HCT116 (cell line): ENCODE measurements at regions not wholly inside any gene's neighbourhood (a gene's known extent, or its start where the extent isn't known, plus 50 kb on each side); places are given as distances from the start of the nearest gene placed in this dataset.

ENCODE experiments used
- ATAC-seq: fragments of 200-7000 bp; cut with Tn5 transposase; 2 replicates; pipeline ENCODE4 v1.9.1; 2020; ENCODE audit warnings: mild to moderate bottlenecking, moderate library complexity
- BruUV-seq: library from RNA; stranded (reverse); fragments of 400-500 nt; replicated peaks from 2 replicates; lab custom pipeline; 2021; lab: Mats Ljungman, UMichigan
- CTCF ChIA-PET: fragments of 300-600 bp; sonication (Branson Sonifier 250); formaldehyde crosslinking; loops from one replicate; lab custom pipeline; 2021; ENCODE audit warnings: antibody characterized with exemption; lab: Charles Lee
- POLR2A ChIA-PET: fragments of 300-600, 350-600 bp; sonication (Branson Sonifier 250); formaldehyde crosslinking; loops from one replicate; lab custom pipeline; 2021; ENCODE audit warnings: antibody characterized with exemption; lab: Charles Lee
- RAD21 ChIA-PET, 2 experiments: fragments of 300-600 bp; sonication (Branson Sonifier 250); formaldehyde crosslinking; loops; one replicate each; lab custom pipeline; 2023; ENCODE audit warnings: low total read pairs in 2 of 2; ENCODE audit not compliant: uncharacterized antibody in 2 of 2, unreplicated experiment in 2 of 2, low non-redundant PET in 1 of 2; lab: Charles Lee
- DNase-seq: peaks from one replicate; pipeline ENCODE4 v3.0.0-alpha.2; 2010; ENCODE audit warnings: low read depth, low spot score
- H2AFZ ChIP-seq: fragments of 200-600 bp; shearing (Covaris generic), sonication (generic); 2 replicates; pipeline ENCODE4 v1.6.1; 2017; ENCODE audit warnings: low read depth, mixed run types, mixed read lengths, antibody characterized with exemption, low read length; ENCODE audit not compliant: poor library complexity, severe bottlenecking
- H3K27ac ChIP-seq: 2 replicates; pipeline ENCODE4 v1.5.1; 2012; ENCODE audit warnings: low read depth, low read length
- H3K27me3 ChIP-seq: fragments of 200-600 bp; sonication (generic); 2 replicates; pipeline ENCODE4 v1.6.1; 2016; ENCODE audit warnings: mixed run types, low read length, mixed read lengths; ENCODE audit not compliant: insufficient read depth
- H3K36me3 ChIP-seq, 2 experiments: fragments of 200-500 bp in 1 of 2; fragments of 200-600 bp in 1 of 2; sonication (Bioruptor generic) in 1 of 2; sonication (generic) in 1 of 2; 2 replicates each; pipeline versions ENCODE4 v1.5.1 to v1.6.1; 2014 to 2016; ENCODE audit warnings: low read length in 2 of 2, inconsistent platforms in 1 of 2, mixed read lengths in 1 of 2, mixed run types in 1 of 2; ENCODE audit not compliant: insufficient read depth in 2 of 2, control insufficient read depth in 1 of 2
- H3K4me1 ChIP-seq, 2 experiments: fragments of 200-600 bp in 1 of 2; sonication (generic) in 1 of 2; 2 replicates each; pipeline versions ENCODE4 v1.5.1 to v1.6.1; 2012 to 2017; ENCODE audit warnings: low read length in 2 of 2, inconsistent platforms in 1 of 2, mild to moderate bottlenecking in 1 of 2, mixed read lengths in 1 of 2, mixed run types in 1 of 2, moderate library complexity in 1 of 2; ENCODE audit not compliant: insufficient read depth in 2 of 2, control insufficient read depth in 1 of 2
- H3K4me2 ChIP-seq: fragments of 200-600 bp; sonication (generic); 2 replicates; pipeline ENCODE4 v1.6.1; 2017; ENCODE audit warnings: mixed run types, low read length, mixed read lengths
- H3K4me3 ChIP-seq, 2 experiments: fragments of 200-600 bp in 1 of 2; sonication (generic) in 1 of 2; replicated peaks in 1 of 2; 2 replicates each; pipeline ENCODE4 v1.5.1; 2011 to 2016; ENCODE audit warnings: low read length in 2 of 2, control low read depth in 1 of 2, low read depth in 1 of 2, mild to moderate bottlenecking in 1 of 2, mixed read lengths in 1 of 2, mixed run types in 1 of 2
- H3K79me2 ChIP-seq: fragments of 200-600 bp; sonication (generic); 2 replicates; pipeline ENCODE4 v1.6.1; 2017; ENCODE audit warnings: mild to moderate bottlenecking, mixed run types, low read length, moderate library complexity, mixed read lengths; ENCODE audit not compliant: insufficient read depth
- H3K9ac ChIP-seq: fragments of 200-600 bp; sonication (generic); 2 replicates; pipeline ENCODE4 v1.6.1; 2016; ENCODE audit warnings: low read length, mixed read lengths
- H3K9me2 ChIP-seq: fragments of 200-600 bp; sonication (generic), shearing (Covaris generic); 2 replicates; pipeline ENCODE4 v1.6.1; 2017; ENCODE audit warnings: mixed run types, mild to moderate bottlenecking, moderate library complexity; ENCODE audit not compliant: insufficient read depth
- H3K9me3 ChIP-seq, 2 experiments: fragments of 200-500 bp in 1 of 2; fragments of 200-600 bp in 1 of 2; sonication (Bioruptor generic) in 1 of 2; sonication (generic) in 1 of 2; 2 replicates each; pipeline ENCODE4 v1.6.1; 2014 to 2017; ENCODE audit warnings: low read length in 2 of 2, mixed read lengths in 2 of 2, inconsistent platforms in 1 of 2, low read depth in 1 of 2, mild to moderate bottlenecking in 1 of 2, mixed run types in 1 of 2, moderate library complexity in 1 of 2; ENCODE audit not compliant: control insufficient read depth in 1 of 2, insufficient read depth in 1 of 2
- H4K20me1 ChIP-seq: fragments of 200-600 bp; sonication (generic), shearing (Covaris generic); 2 replicates; pipeline ENCODE4 v1.6.1; 2017; ENCODE audit warnings: mixed run types, mild to moderate bottlenecking, moderate library complexity; ENCODE audit not compliant: insufficient read depth
- CBX3 ChIP-seq: IDR thresholded peaks from 2 replicates; pipeline ENCODE4 v1.6.1; 2012; ENCODE audit warnings: low read depth
- EGR1 ChIP-seq: IDR thresholded peaks from 2 replicates; pipeline ENCODE4 v1.6.1; 2012; ENCODE audit warnings: low read depth
- ELF1 ChIP-seq: IDR thresholded peaks from 2 replicates; pipeline ENCODE4 v1.6.1; 2012; ENCODE audit warnings: low read depth, borderline replicate concordance
- EZH2phosphoT487 ChIP-seq: fragments of 200-600 bp; IDR thresholded peaks from 2 replicates; pipeline ENCODE4 v1.6.1; 2018; ENCODE audit warnings: antibody characterized with exemption, borderline replicate concordance
- FOSL1 ChIP-seq: IDR thresholded peaks from 2 replicates; pipeline ENCODE4 v1.6.1; 2012; ENCODE audit warnings: low read depth
- JUND ChIP-seq: IDR thresholded peaks from 2 replicates; pipeline ENCODE4 v1.6.1; 2012
- POLR2A ChIP-seq: IDR thresholded peaks from 2 replicates; pipeline ENCODE4 v1.7.0; 2011; ENCODE audit warnings: borderline replicate concordance; ENCODE audit not compliant: insufficient read depth, insufficient read length; ENCODE audit errors: extremely low read depth
- RAD21 ChIP-seq: IDR thresholded peaks from 2 replicates; pipeline ENCODE4 v1.6.1; 2012; ENCODE audit warnings: low read depth, mild to moderate bottlenecking
- SP1 ChIP-seq: IDR thresholded peaks from 2 replicates; pipeline ENCODE4 v1.6.1; 2012; ENCODE audit warnings: low read depth
- SRF ChIP-seq: IDR thresholded peaks from 2 replicates; pipeline ENCODE4 v1.6.1; 2012; ENCODE audit warnings: low read depth
- YY1 ChIP-seq: IDR thresholded peaks from 2 replicates; pipeline ENCODE4 v1.6.1; 2011; ENCODE audit warnings: low read length, low read depth, moderate library complexity, mild to moderate bottlenecking; ENCODE audit not compliant: insufficient replicate concordance; ENCODE audit errors: extremely low read depth
- ZFX ChIP-seq: fragments of 450-650 bp; IDR thresholded peaks from 2 replicates; pipeline ENCODE4 v1.6.1; 2017
- ZNF274 ChIP-seq: fragments of 200-500 bp; sonication (Bioruptor generic); IDR thresholded peaks from 2 replicates; pipeline ENCODE4 v1.6.1; 2014; ENCODE audit warnings: mild to moderate bottlenecking, low read depth, low read length, inconsistent platforms
- intact Hi-C: fragments of 100-400 bp; cut with micrococcal nuclease; formaldehyde crosslinking; loops from 2 replicates; pipeline ENCODE4 v1.10.0; 2022
- TF ChIP-seq, protein P1 (sequence below): IDR thresholded peaks from 2 replicates; pipeline ENCODE4 v1.6.1; 2012; ENCODE audit warnings: low read depth
- TF ChIP-seq, protein P2 (sequence below): IDR thresholded peaks from 2 replicates; pipeline ENCODE4 v1.6.1; 2012
- TF ChIP-seq, protein P3 (sequence below), 3 experiments: fragments of 200-600 bp in 1 of 3; sonication (generic) in 1 of 3; IDR thresholded peaks in 2 of 3; conservative IDR thresholded peaks in 1 of 3; 2 replicates each; pipeline ENCODE4 v1.5.1; 2012 to 2017; ENCODE audit warnings: low read depth in 2 of 3, low read length in 2 of 3, antibody characterized with exemption in 1 of 3, borderline replicate concordance in 1 of 3, control low read depth in 1 of 3, mild to moderate bottlenecking in 1 of 3, mixed read lengths in 1 of 3, mixed run types in 1 of 3, moderate library complexity in 1 of 3; ENCODE audit not compliant: insufficient read depth in 1 of 3

DNA sequence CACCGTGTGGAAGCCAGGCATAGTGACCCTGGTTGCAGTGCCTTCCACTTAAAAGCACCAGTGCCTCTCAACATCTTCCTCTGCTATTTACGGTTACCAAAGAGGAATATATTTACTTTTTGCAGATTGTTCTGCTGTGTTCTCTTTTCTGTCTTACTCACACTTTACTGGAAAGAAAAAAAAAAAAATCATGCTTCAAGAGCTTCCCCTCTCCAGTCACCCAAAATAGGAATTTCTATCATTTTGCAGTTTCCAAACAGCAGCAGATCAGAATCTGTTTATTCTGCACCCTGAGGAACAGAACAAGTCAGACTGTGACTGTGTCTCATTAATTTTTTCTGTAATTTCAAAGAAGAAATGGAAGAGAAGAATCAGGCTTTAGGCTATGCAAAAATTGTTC lies 96.1 kb downstream of the KCNJ2 start:
- H4K20me1 ChIP-seq: no peaks in the 10 kb centered on the region
- no peak overlapping the region for H3K4me2 ChIP-seq
- peaks cover 0 to 19% of the 10 kb centered on the region in 2 experiments; a peak in 1 of 4 replicates for H3K9me3 ChIP-seq
- TF ChIP-seq, protein P1, sequence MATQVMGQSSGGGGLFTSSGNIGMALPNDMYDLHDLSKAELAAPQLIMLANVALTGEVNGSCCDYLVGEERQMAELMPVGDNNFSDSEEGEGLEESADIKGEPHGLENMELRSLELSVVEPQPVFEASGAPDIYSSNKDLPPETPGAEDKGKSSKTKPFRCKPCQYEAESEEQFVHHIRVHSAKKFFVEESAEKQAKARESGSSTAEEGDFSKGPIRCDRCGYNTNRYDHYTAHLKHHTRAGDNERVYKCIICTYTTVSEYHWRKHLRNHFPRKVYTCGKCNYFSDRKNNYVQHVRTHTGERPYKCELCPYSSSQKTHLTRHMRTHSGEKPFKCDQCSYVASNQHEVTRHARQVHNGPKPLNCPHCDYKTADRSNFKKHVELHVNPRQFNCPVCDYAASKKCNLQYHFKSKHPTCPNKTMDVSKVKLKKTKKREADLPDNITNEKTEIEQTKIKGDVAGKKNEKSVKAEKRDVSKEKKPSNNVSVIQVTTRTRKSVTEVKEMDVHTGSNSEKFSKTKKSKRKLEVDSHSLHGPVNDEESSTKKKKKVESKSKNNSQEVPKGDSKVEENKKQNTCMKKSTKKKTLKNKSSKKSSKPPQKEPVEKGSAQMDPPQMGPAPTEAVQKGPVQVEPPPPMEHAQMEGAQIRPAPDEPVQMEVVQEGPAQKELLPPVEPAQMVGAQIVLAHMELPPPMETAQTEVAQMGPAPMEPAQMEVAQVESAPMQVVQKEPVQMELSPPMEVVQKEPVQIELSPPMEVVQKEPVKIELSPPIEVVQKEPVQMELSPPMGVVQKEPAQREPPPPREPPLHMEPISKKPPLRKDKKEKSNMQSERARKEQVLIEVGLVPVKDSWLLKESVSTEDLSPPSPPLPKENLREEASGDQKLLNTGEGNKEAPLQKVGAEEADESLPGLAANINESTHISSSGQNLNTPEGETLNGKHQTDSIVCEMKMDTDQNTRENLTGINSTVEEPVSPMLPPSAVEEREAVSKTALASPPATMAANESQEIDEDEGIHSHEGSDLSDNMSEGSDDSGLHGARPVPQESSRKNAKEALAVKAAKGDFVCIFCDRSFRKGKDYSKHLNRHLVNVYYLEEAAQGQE: no peak
- no peak for TF ChIP-seq ELF1
- no peak for TF ChIP-seq SP1
- TF ChIP-seq, protein P2, sequence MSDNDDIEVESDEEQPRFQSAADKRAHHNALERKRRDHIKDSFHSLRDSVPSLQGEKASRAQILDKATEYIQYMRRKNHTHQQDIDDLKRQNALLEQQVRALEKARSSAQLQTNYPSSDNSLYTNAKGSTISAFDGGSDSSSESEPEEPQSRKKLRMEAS: no peak
- H3K27ac ChIP-seq: no peak overlapping the region
- H3K79me2 ChIP-seq: no peaks in the 10 kb centered on the region
- no peaks in the 10 kb centered on the region for H3K9me2 ChIP-seq
- no peaks in the 10 kb centered on the region for H3K4me1 ChIP-seq
- no peaks in the 10 kb centered on the region for H3K27me3 ChIP-seq
- DNase-seq: no peak
- intact Hi-C loops: no loop called here
- H3K9ac ChIP-seq: no peak overlapping the region
- ChIA-PET RAD21 (no interaction called here), POLR2A (no interaction called here), CTCF (no interaction called here)
- H3K36me3 ChIP-seq: no peaks in the 10 kb centered on the region
- no peak overlapping the region for H2AFZ ChIP-seq
- no peak for ATAC-seq
- no peak overlapping the region for H3K4me3 ChIP-seq
- no TSS peak for BruUV-seq

DNA sequence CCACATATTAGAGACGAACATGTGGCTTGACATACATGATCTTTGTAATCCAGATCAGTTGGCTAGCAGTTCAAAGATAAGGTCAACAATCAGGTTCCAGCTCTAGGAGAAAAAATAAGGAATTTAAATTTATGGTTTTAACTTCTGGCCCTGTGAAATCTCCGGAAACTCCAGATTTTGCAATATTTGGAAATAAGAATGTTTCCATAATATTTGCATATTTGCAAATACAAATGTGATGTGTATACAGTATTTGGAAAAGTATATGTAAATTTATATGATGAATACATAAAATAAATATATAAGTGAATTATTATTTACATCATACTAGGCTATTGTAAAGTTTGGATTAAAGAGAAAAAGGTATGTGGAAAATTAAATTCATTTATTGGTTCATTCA lies 97.1 kb downstream of the KCNJ2 start:
- Histone ChIP-seq H3K79me2 (no peaks in the 10 kb centered on the region), H3K4me1 (no peaks in the 10 kb centered on the region), H3K9me2 (no peaks in the 10 kb centered on the region), H3K4me3 (no peak overlapping the region), H2AFZ (no peak overlapping the region), H4K20me1 (no peaks in the 10 kb centered on the region), H3K27ac (no peak overlapping the region), H3K4me2 (no peak overlapping the region), H3K9ac (no peak overlapping the region), H3K36me3 (no peaks in the 10 kb centered on the region), H3K9me3 (peaks cover 5 to 19% of the 10 kb centered on the region in 2 experiments; a peak in 2 of 4 replicates), H3K27me3 (no peaks in the 10 kb centered on the region)
- ATAC-seq (no peak), DNase-seq (no peak)
- RAD21 ChIA-PET: no interaction called here
- CTCF ChIA-PET: no interaction called here
- POLR2A ChIA-PET: no interaction called here
- intact Hi-C loops: no loop called here
- no TSS peak for BruUV-seq
- TF ChIP-seq RAD21 (no peak), ELF1 (no peak), JUND (no peak), ZNF274 (no peak), ZFX (no peak), EGR1 (no peak), FOSL1 (no peak), POLR2A (no peak), CBX3 (no peak), EZH2phosphoT487 (no peak), SRF (no peak), SP1 (no peak), YY1 (no peak)
- TF ChIP-seq, protein P3, sequence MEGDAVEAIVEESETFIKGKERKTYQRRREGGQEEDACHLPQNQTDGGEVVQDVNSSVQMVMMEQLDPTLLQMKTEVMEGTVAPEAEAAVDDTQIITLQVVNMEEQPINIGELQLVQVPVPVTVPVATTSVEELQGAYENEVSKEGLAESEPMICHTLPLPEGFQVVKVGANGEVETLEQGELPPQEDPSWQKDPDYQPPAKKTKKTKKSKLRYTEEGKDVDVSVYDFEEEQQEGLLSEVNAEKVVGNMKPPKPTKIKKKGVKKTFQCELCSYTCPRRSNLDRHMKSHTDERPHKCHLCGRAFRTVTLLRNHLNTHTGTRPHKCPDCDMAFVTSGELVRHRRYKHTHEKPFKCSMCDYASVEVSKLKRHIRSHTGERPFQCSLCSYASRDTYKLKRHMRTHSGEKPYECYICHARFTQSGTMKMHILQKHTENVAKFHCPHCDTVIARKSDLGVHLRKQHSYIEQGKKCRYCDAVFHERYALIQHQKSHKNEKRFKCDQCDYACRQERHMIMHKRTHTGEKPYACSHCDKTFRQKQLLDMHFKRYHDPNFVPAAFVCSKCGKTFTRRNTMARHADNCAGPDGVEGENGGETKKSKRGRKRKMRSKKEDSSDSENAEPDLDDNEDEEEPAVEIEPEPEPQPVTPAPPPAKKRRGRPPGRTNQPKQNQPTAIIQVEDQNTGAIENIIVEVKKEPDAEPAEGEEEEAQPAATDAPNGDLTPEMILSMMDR (IDR thresholded peaks at IDR 0.05 in 2 of 3, conservative IDR thresholded peaks at IDR 0.05 in 1 of 3; ENCODE audit: borderline replicate concordance in 1 of 3, insufficient read depth in 1 of 3, low read depth in 2 of 3, low read length in 2 of 3): no peak
